NCI-H82 treated with DMSO at 0.1 percent for 48 hours (cell line): ENCODE measurements at regions not wholly inside any gene's neighbourhood (a gene's known extent, or its start where the extent isn't known, plus 50 kb on each side); places are given as distances from the start of the nearest gene placed in this dataset.
"Not testable (repeated sequence)": the region's sequence is repeated elsewhere in the genome, so short reads cannot be mapped to it uniquely, and the experiment has no call there.

Experiments used
- DNase-seq: peaks from one replicate; lab custom pipeline; 2025; ENCODE audit not compliant: unreplicated experiment; lab: John Stamatoyannopoulos, UW

GRCh38 chr2:72078773-72079172, 68.9 kb downstream of the CYP26B1 start:
- no peak for DNase-seq

- no peak for DNase-seq
Measured at GRCh38 chr2:72077702-72078169, 69.9 kb downstream of the CYP26B1 start.

- not testable (repeated sequence) for DNase-seq
Measured at GRCh38 chr2:72073373-72073772, 74.3 kb downstream of the CYP26B1 start.

GRCh38 chr2:72064197-72064596, 83.5 kb downstream of the CYP26B1 start:
- DNase-seq, result not testable (repeated sequence)

GRCh38 chr2:72062336-72062735, 85.3 kb downstream of the CYP26B1 start:
- DNase-seq, result no peak

- DNase-seq, result no peak
Measured at GRCh38 chr2:72057308-72057707, 90.4 kb downstream of the CYP26B1 start.

GRCh38 chr2:72051971-72052505, 95.6 kb downstream of the CYP26B1 start:
- no peak for DNase-seq

GRCh38 chr2:72051204-72051603, 96.5 kb downstream of the CYP26B1 start:
- DNase-seq, result no peak

GRCh38 chr2:72050734-72051133, 96.9 kb downstream of the CYP26B1 start:
- DNase-seq, result no peak

- DNase-seq, result no peak
Measured at GRCh38 chr2:72048881-72049477, 98.7 kb downstream of the CYP26B1 start.

- DNase-seq, result no peak
Measured at GRCh38 chr2:72043985-72044384, 103.7 kb downstream of the CYP26B1 start.

GRCh38 chr2:72041638-72042111, 106.0 kb downstream of the CYP26B1 start:
- no peak for DNase-seq

- DNase-seq, result no peak
Measured at GRCh38 chr2:72040629-72041571, 106.8 kb downstream of the CYP26B1 start.

- no peak for DNase-seq
Measured at GRCh38 chr2:72038524-72038923, 109.1 kb downstream of the CYP26B1 start.

GRCh38 chr2:72037261-72037666, 110.4 kb downstream of the CYP26B1 start:
- no peak for DNase-seq

GRCh38 chr2:72036595-72036994, 111.1 kb downstream of the CYP26B1 start:
- DNase-seq, result no peak

GRCh38 chr2:72036173-72036545, 111.5 kb downstream of the CYP26B1 start:
- DNase-seq, result no peak

- no peak for DNase-seq
Measured at GRCh38 chr2:72035518-72036172, 112.0 kb downstream of the CYP26B1 start.

- DNase-seq, result no peak
Measured at GRCh38 chr2:72034353-72035095, 113.1 kb downstream of the CYP26B1 start.

GRCh38 chr2:72033636-72034035, 114.0 kb downstream of the CYP26B1 start:
- no peak for DNase-seq
